CD4-positive, alpha-beta T cell treated with Interferon alpha-2 for 1 hour (primary cell): ENCODE measurements at regions not wholly inside any gene's neighbourhood (a gene's known extent, or its start where the extent isn't known, plus 50 kb on each side); places are given as distances from the start of the nearest gene placed in this dataset.

Experiments
- DNase-seq, 2 donors: peaks; one replicate each; pipeline ENCODE4 v3.0.0-alpha.2; 2020 to 2022

DNA sequence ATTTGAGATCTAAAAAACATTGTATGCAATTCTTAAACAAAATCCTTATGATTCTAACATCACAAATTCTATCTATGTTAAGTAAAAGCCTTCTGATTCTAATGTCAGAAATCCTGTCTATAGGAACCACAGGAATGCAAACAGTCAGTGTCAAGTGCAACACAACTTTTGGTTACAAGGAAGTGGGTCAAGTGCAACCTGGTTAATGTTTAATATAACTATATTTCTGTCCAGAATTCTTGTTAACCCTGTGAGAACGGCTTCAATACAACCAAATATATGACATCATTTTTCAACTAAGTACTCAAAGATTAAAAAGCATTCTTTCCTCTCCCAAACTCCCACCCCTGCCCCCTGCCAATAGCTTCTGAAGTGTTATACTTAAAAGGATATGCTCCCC, 107.9 kb upstream of the PLEKHA5 start:
- no peak for DNase-seq

DNA sequence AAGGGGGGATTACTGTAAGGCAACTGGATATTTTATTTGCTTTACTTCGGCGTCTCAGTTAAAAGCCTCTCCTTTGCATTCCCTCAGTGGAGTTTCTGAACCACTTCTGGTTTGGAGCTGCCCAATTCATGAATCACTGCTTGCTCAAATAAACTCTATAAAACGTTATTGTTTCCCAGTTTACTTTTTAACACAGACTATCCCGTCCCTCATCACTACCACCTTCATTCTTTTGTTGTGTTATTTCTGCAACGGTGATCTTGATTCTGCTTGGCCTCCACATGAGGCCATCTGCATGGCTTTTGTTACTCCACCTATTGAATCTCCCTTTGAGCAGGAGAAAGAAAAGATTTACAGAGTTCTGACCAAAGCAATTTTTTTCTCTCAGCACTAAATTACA, 104.0 kb upstream of the PLEKHA5 start:
- DNase-seq, result no peak

DNA sequence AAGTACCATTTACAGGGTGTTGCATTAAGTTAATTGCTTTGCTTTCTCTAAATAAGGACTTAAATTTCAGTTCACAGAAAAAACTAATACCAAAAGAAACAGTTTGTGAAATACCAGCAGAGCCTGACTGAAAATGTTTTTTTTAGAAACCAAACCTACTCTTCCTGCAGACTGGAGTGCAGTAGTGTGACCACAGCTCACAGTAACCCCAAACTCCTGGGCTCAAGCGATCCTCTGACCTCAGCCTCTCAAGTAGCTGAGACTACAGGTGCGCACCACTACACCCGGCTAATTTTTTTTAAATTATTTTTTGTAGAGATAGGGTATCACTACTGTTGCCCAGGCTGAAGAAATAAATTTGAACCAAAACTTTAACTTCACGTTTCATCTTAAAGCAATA, 103.5 kb upstream of the PLEKHA5 start:
- DNase-seq, result no peak

DNA sequence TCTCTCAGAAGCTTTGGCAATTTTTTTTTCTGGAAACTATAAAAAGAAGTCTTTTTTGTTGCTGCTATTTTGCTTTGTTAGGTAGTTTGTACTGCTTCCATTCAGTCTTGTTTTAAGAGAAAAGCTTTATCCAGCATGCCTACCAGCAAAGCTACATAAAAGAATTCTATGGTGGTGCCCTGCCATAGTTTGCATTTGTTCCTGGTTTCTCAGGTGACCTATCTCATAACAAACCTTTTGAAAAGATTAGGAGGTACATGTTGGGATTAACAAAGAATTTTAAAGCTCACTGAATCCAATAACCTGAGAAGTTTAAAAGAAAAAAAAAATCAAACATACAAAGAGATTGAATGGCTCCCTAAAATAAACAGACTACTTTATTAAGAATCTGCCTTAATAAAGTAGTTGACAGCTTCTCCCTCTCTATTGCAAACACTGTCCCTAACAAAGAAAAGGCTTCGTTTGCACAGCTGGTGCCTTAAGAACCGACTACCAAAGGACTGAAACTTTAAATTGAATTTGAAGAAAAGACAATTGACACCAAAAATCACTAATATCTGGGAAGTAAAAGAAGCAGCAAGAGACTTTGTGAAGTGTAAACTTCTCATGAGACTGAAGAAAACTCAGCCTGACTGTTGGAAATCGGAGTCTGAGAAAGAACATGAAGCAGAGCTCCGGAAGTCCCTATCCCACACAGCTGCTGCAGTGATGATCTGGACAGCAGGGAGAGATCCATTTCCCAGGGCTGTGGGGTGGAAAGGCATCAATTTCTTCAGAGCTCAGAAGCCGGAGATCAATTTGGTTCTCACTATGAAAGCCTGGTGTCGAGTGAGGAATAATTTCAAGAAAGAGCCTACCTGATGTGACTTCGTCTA, 102.7 kb upstream of the PLEKHA5 start:
- DNase-seq, result no peak

DNA sequence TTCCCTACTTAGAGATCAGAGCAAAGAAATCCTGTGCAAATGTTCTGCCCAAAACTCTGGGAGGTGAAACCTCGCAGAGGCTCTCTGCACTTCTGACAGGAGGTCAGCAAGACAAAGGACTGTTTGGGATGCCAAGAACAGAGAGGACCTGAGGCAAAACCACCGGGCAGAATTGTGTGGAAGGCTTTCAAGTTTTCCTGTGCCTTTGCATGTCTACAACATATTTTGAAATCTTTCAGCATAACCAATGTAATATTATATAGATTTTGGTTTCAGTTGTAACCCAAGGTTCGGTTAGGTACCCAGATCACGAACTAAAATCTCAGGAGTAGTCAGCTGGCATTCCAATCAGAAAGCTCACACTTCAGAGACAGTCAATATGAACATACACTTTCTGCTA, 99.4 kb upstream of the PLEKHA5 start:
- no peak for DNase-seq

DNA sequence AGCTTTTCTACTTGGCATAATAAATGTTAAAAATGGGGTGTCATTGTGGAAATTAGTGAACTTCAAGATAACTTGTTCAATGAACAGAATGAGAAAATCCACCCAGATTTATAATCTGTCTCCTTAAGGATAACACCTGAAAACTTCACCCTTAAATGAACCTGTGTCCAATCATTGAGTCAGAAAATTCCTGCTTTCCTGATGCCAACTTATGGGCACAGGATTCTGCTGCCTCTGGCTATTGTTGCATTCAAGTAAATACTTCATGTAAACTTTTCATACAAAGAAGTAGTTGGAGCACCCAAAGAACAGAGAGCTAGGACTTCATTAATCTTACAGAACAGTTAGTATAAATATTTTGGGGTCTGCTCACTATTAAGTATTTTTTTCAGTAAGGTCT, 98.9 kb upstream of the PLEKHA5 start:
- DNase-seq, result no peak

DNA sequence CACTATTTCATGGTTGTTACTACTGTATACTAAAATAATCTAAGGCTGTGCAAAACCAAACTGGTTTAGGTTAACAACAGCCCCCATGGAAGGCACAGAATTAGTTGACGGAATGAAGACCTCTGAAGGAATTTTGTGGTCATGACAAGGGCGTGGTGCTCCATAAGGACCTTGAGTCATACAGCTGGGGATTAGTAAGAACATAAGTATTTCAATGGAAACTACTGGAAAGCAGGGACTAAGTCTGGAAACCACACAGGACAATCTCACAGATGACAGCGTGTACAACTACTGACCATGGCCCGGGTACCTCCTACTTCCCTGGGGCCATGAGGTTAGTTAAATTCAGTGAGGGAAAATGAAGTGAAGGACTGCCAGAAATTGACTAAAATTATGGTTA, 98.5 kb upstream of the PLEKHA5 start:
- no peak for DNase-seq

DNA sequence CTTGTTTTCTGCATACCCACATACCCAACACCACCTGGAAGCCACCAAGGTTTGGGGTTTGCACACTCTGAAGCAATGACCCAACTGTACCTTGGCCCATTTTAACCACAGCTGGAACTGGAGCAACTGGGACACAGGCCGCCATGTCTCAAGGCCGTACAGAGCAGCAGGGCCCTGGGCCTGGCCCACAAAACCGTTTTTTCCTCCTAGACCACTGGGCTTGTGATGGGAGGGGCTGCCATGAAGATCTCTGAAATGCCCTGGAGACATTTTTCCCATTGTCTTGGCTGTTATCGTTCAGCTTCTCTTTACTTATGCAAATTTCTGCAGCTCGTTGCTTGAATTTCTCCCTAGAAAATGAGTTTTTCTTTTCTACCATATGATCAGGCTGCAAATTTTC, 96.7 kb upstream of the PLEKHA5 start:
- DNase-seq, result no peak

DNA sequence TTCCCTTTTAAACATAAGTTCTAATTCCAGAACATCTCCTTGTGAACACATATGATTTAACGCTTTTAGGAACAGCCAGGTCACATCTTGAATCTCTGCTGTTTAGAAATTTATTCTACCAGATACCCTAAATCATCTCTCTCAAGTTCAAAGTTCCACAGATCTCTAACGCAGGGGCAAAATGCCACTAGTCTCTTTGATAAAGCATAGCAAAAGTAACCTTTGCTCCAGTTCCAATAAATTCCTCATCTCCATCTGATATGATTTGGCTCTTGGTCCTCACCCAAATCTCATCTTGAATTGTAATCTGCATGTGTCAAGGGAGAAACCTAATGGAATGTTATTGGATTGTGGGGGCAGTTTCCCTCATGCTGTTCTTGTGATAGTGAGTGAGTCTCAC, 96.3 kb upstream of the PLEKHA5 start:
- no peak for DNase-seq

DNA sequence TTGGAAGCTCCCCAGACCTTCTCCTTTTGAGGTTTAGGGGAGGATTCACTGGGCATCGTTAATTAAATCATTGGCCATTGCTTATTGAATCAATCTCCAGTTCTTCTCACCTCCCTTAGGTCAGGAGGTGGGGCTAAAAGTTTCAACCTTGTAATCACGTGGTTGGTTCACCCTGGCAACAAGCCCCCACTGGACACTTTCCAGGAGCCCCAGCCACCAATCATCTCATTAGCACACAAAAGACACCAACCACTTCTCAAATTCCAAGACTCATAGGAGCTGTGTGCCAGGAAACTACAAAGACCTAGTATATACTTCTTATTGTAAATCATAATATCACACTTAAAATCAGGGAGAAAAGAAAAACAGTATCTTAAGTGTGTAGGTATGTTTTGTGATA, 94.6 kb upstream of the PLEKHA5 start:
- DNase-seq, result no peak

DNA sequence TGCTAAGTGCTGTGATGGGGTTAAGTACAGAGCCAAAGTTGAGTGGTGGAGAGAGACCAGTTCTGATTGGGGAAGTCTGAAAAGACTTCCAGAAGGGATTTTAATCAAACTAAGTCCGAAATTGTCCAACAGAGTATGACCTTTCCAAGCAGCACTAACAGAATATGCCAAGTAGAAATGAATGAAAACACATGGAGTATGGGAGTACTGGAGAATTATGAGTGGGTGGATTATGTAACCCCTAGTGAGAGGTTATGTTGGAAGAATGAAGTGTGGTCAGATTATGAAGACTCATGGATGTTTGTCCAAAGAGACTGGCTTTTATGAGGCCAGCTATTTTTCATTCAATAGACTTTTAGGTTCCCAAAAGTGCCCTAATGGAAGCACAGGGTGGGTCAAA, 94.0 kb upstream of the PLEKHA5 start:
- DNase-seq, result no peak

DNA sequence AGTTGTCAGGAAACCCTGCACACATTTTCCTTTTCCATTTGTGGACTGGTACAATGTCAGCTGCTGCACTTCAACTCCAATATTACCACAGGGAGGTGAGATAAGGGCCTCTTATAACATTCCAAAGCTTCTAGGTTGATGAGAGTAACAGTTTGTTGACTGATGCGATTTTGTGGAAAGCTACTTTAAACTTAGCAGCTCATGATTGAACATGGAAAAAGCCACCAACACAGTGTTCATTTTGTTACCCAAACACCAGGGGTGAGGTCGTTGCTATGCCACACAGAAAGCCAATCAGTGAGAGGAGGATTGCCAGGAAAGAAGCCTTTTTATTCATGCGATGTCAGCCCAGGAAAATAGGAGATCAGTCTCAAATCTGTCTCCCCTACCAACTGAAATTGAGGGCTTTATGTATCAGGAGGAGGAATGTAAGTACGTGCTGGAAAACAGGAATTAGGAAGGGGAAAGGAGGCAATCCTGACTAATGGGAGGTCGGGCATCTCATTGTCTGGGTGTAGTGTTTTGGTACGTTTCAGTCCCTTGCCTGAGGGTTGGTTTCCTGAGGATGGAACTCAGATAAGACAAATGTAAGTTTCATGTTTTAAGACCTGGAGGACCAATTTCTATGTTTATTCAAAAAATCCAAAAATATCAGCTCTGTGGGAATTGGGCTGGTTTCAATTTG, 92.7 kb upstream of the PLEKHA5 start:
- DNase-seq, result no peak

DNA sequence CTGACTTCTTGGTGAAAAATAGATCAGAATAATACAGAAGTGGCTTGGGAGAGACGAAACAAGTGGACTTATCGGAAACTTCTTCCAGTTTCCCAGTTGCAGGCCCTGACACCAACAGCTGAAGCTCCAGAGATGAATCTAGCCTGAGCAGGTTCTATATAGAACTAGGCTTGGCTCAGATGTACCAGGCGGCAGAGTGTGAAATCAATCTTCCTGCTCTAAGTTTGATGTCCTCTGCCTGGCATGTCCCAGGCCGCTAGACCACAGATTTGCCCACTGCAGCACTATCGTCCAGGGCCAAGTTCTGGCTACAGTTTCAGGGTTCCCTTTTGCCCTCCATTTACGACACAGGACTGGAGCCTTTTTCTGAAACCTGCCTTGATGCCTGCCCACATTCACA, 91.3 kb upstream of the PLEKHA5 start:
- DNase-seq, result no peak

DNA sequence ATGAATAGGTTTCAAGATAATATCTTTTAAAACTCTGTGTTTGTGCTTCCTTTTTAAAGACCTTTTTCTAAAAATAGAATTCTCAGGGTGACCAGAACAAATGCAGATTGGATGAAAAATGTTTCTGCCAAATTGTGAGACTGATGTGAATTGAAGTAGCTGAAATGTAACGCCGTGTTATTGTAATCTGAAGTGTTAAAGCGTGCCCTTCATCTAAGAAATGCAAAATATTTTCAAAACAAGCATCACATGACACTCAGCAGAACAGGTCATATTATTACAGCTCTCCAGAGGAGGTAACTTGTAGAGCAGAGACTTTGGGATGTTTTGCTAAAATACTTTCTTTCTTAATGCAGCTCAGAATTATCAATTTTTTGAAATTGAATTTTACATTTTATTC, 90.0 kb upstream of the PLEKHA5 start:
- no peak for DNase-seq

DNA sequence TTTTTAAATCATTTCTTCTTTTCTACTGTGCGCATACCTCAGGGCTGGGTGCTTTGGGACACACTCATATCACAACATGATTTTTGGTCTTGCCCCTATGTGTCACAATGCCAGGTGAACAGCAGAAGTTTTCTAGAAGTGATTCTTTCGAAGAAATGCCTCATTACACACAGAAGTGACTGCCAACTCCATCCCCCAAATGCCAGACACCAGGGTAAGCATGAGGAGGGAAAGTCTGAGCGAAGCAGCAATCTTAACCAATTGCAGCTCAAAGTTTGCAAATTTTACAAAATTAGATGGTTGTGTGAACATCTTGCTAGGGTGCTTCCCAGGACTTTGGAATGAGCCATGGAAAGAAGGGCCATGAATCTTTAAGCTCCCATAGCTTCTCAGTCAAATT, 87.3 kb upstream of the PLEKHA5 start:
- DNase-seq, result no peak

DNA sequence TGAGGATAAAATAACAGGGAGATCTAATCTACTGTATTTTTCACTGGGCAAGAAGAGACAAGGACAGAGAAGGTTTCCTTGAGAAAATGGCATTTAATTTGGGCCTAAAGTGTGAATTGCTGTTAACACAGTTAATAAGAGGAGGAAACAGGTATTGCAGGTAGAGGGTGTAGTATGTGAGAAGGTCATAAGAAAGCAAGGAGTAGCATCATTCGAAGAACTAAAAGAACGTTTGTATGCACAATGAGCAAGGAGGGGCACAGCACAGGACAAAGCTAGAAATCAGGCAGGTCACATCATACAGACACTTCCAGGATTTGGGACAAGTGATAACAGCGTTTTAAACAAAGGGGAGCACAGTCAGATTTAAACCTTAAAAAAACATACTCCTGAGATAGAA, 85.1 kb upstream of the PLEKHA5 start:
- no peak for DNase-seq

DNA sequence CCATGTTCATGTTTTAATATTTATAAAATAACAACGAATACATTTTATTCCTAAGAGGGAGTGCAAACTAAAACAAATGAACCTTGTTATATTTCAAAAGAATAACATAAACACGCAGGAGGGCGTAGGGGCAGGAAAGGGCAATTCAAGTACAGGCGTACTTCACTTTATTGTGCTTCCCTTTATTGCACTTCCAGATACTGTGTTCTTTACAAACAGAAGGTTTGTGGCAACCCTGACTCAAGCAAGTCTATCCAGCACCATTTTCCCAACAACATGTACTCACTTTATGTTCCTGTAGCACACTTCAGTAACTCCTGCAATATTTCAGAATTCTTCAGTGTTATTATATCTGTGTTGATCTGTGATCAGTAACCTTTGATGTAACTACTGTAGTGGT, 84.6 kb upstream of the PLEKHA5 start:
- no peak for DNase-seq

DNA sequence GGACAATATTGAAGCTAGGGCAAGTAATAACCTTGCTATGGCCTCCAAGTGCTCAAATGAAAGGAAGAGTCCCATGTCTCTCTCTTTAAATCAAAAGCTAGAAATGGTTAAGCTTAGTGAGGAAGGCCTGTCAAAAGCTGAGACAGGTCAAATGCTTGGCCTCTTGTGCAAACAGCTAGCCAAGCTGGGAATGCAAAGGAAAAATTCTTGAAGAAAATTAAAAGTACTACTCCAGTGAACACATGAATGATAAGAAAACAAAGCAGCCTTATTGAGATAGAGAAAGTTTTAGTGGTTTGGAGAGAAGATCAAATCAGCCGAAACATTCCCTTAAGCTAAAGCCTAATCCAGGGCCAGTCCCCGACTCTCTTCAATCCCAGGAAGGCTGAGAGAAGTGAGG, 84.1 kb upstream of the PLEKHA5 start:
- no peak for DNase-seq

DNA sequence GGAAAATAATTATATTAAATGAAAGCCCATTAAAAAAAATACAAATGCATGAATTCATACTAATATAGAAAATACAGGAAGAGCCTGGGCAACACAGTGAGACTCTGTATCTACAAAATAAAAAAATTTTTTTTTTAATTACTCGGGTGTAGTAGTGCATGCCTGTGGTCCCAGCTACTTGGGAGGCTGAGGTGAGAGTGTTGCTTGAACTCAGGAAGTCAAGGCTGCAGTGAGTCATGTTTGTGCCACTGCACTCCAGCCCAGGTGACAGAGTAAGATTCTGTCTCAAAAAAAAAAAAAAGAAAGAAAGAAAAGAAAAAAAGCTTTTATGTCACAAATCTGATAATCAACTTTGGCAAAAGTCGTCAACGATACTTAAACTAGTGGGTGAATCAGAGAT, 80.6 kb upstream of the PLEKHA5 start:
- no peak for DNase-seq

DNA sequence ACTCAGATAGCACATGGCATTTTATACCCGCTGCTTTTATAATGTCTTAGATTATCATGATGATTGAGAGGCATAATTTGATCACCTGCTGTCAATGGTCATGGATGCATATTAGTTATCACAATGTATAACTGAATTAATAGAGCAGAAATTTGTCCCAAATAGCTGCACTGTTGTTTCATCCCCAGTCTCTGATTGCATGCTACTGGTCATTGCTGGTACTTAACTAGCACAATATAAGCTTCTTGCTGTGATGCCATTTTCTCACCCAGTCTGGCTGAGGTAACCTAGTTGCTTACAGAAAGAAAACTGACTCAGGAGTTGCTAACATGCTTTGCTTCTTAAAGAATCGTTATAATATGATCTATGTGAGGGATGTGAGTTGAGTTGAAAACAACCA, 76.8 kb upstream of the PLEKHA5 start:
- no peak for DNase-seq

DNA sequence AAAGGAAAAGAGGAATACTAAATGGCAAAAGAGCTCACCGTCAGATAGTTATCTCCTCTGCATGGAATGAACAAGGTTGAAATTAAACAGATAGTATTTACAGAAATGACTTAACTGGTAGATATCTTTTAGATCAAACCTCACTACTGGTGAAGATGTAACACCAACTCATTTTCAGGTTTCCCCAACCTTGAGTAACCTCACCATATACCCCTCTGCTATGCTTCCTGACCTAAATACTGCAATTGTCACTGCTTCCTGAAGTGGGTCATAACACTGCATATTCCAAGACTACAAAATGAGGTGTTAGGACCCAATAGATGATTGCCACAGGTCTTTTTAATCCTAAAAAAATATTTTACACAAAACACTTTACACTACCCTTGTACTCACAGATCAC, 76.3 kb upstream of the PLEKHA5 start:
- DNase-seq, result no peak

DNA sequence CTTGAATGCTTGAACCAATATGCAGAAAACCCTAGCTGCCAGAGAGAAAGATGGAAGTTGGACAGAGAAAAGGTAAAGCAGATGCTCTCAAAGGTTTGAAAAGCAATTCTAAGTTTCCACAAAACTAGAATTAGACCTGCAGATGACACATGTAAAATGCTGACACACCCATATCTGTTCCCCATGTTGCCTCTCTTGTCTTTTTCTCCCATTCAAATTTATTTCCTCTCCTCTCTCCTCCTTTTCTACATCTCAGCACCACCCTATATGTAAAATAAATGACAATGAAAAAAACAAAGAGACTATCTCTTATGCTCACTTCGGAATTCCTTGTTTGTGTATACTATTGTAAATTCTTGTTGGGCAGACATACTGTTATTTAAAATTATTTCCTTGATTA, 75.5 kb upstream of the PLEKHA5 start:
- DNase-seq, result no peak

DNA sequence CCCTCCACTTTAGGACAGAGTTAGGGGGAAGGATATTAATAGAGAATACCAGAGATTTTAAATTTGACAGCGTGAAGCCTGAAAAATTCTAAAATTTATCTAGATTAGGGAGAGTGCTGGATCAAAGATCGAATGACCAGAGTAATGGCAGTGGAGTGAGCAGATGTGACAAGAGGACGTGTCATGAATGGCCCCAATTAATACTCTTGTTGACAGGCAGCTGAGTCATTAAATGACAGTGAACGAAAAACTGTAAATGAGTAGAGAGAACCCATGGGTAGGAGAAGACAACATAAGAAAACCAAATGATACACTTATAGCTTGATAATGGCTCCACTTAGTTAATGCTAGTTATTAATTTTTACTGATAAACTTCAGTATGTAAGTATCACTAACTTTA, 73.9 kb upstream of the PLEKHA5 start:
- no peak for DNase-seq

DNA sequence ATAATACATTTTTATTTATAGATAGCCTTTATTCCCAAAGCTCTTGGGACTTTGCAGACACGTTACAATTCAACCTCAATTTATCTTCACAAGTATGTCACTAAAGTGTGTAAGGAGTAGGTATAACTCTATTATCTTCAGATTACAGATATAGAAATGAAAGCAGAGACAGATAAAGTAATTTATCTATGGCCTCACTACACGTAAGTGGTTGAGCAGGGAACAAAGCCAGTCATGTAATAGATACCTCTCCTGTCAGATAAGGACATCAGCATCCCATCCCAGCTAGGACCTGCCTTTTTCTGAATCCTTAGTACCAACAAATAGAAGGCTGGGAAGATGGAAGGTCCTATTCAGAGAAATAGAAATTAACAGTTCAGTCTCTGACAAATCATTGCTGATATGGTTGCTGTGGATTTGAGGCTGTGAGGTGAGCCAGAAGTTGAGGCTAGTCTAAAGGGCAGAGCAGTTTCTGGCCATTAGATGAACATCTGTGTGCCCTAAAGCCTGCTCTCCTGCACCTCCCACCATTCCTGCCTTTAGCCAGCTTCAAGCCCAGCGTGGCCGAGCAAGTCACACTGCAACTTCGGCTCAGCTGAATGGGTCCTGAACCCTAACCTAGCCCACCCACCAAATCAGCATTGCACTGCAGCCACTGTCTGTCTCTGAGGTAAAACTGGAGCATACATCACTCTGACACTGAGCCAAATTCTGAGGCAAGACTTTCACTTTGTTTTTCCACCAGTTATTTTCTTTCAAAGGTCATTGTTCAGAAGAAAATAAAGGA, 71.1 kb upstream of the PLEKHA5 start:
- DNase-seq, result no peak
